ENCODE measurements at regions not wholly inside any gene's neighbourhood (a gene's known extent, or its start where the extent isn't known, plus 50 kb on each side); places are given as distances from the start of the nearest gene placed in this dataset.

- TF ChIP-seq TAF1 (IDR thresholded peaks at IDR 0.05; ENCODE audit: low read depth, low read length) (no peak), POLR2A (IDR thresholded peaks at IDR 0.05; ENCODE audit: low read depth, low read length) (no peak), PAX5 (IDR thresholded peaks at IDR 0.05; ENCODE audit: insufficient read depth, low read length, severe bottlenecking) (no peak), POLR2AphosphoS5 (IDR thresholded peaks at IDR 0.05; ENCODE audit: low read depth, low read length) (no peak), SPI1 (IDR thresholded peaks at IDR 0.05; ENCODE audit: low read depth, low read length) (no peak)
Measured at GRCh38 chrX:5220421-5220820, 1008.2 kb downstream of the NLGN4X start.

Measured in GM12891 (cell line).